ENCODE measurements at regions not wholly inside any gene's neighbourhood (a gene's known extent, or its start where the extent isn't known, plus 50 kb on each side); places are given as distances from the start of the nearest gene placed in this dataset.
A peak's percentile ranks its signal among the peaks of the same experiment; 100 is the strongest.

- no peak for TF ChIP-seq ZSCAN21 (CRISPR knock-in tag; IDR thresholded peaks at IDR 0.05; ENCODE audit: borderline replicate concordance)
- TF ChIP-seq SALL2 (CRISPR knock-in tag; IDR thresholded peaks at IDR 0.05): no peak
- TF ChIP-seq RARG (CRISPR knock-in tag; IDR thresholded peaks at IDR 0.05; ENCODE audit: low read depth): no peak
- no peak for TF ChIP-seq ZNF547 (CRISPR knock-in tag; IDR thresholded peaks at IDR 0.05)
- TF ChIP-seq ZBTB7B (CRISPR knock-in tag; IDR thresholded peaks at IDR 0.05): no peak
- TF ChIP-seq SALL1 (CRISPR knock-in tag; IDR thresholded peaks at IDR 0.05): peak; percentile 16; the same call in 1 of the 2 replicates
- no peak for TF ChIP-seq ZNF10 (CRISPR knock-in tag; IDR thresholded peaks at IDR 0.05; ENCODE audit: borderline replicate concordance, low read depth)
- TF ChIP-seq, protein P1, sequence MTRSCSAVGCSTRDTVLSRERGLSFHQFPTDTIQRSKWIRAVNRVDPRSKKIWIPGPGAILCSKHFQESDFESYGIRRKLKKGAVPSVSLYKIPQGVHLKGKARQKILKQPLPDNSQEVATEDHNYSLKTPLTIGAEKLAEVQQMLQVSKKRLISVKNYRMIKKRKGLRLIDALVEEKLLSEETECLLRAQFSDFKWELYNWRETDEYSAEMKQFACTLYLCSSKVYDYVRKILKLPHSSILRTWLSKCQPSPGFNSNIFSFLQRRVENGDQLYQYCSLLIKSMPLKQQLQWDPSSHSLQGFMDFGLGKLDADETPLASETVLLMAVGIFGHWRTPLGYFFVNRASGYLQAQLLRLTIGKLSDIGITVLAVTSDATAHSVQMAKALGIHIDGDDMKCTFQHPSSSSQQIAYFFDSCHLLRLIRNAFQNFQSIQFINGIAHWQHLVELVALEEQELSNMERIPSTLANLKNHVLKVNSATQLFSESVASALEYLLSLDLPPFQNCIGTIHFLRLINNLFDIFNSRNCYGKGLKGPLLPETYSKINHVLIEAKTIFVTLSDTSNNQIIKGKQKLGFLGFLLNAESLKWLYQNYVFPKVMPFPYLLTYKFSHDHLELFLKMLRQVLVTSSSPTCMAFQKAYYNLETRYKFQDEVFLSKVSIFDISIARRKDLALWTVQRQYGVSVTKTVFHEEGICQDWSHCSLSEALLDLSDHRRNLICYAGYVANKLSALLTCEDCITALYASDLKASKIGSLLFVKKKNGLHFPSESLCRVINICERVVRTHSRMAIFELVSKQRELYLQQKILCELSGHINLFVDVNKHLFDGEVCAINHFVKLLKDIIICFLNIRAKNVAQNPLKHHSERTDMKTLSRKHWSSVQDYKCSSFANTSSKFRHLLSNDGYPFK (CRISPR knock-in tag; IDR thresholded peaks at IDR 0.05; ENCODE audit: borderline replicate concordance): no peak
- TF ChIP-seq TAF1 (CRISPR knock-in tag; IDR thresholded peaks at IDR 0.05): no peak
- no peak for TF ChIP-seq RELA (CRISPR knock-in tag; IDR thresholded peaks at IDR 0.05)
- peak; percentile 40; the same call in 1 of the 2 replicates for TF ChIP-seq ZNF605 (CRISPR knock-in tag; IDR thresholded peaks at IDR 0.05)
- TF ChIP-seq ZZZ3 (CRISPR knock-in tag; IDR thresholded peaks at IDR 0.05; ENCODE audit: borderline replicate concordance): no peak
- no peak for TF ChIP-seq ZNF101 (CRISPR knock-in tag; IDR thresholded peaks at IDR 0.05; ENCODE audit: borderline replicate concordance, low read depth)
- TF ChIP-seq ZNF34 (CRISPR knock-in tag; IDR thresholded peaks at IDR 0.05; ENCODE audit: borderline replicate concordance): no peak
- TF ChIP-seq, protein P2, sequence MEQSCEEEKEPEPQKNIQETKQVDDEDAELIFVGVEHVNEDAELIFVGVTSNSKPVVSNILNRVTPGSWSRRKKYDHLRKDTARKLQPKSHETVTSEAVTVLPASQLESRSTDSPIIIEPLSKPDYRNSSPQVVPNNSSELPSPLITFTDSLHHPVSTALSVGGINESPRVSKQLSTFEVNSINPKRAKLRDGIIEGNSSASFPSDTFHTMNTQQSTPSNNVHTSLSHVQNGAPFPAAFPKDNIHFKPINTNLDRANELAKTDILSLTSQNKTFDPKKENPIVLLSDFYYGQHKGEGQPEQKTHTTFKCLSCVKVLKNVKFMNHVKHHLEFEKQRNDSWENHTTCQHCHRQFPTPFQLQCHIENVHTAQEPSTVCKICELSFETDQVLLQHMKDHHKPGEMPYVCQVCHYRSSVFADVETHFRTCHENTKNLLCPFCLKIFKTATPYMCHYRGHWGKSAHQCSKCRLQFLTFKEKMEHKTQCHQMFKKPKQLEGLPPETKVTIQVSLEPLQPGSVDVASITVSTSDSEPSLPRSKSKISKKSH (CRISPR knock-in tag; IDR thresholded peaks at IDR 0.05; ENCODE audit: borderline replicate concordance): no peak
- no peak for TF ChIP-seq ATF1 (CRISPR knock-in tag; IDR thresholded peaks at IDR 0.05)
- no peak for TF ChIP-seq ZNF563 (CRISPR knock-in tag; IDR thresholded peaks at IDR 0.05)
- no peak for TF ChIP-seq ZNF749 (CRISPR knock-in tag; IDR thresholded peaks at IDR 0.05; ENCODE audit: borderline replicate concordance)
These were observed 107.0 kb downstream of the RHOU start (continued) for GRCh38 chr1:228842094-228842775.

Measured in HepG2 (cell line).